Astrocyte (in vitro differentiated cells and primary cell): ENCODE measurements at regions not wholly inside any gene's neighbourhood (a gene's known extent, or its start where the extent isn't known, plus 50 kb on each side); places are given as distances from the start of the nearest gene placed in this dataset.
"Not testable (repeated sequence)": the region's sequence is repeated elsewhere in the genome, so short reads cannot be mapped to it uniquely, and the experiment has no call there.

ENCODE experiments used
- DNase-seq: peaks from one replicate; pipeline ENCODE4 v3.0.0-alpha.2; 2010; ENCODE audit warnings: low read depth
- FAIRE-seq: peaks from 2 replicates; lab custom pipeline; 2011; peaks lifted over from hg19 to GRCh38; lab: Jason Lieb, UNC
- H2AFZ ChIP-seq: 2 replicates; pipeline ENCODE4 v1.6.0; 2012; ENCODE audit warnings: low read depth, low read length, inconsistent platforms
- H3K27ac ChIP-seq: 2 replicates; pipeline ENCODE4 v1.5.1; 2011; ENCODE audit warnings: low read depth, low read length, inconsistent platforms
- H3K27me3 ChIP-seq: 2 replicates; pipeline ENCODE4 v1.6.0; 2011; ENCODE audit warnings: low read length, inconsistent platforms; ENCODE audit not compliant: insufficient read depth
- H3K36me3 ChIP-seq: 2 replicates; pipeline ENCODE4 v1.5.1; 2011; ENCODE audit warnings: low read length, inconsistent platforms; ENCODE audit not compliant: insufficient read depth
- H3K4me1 ChIP-seq: 2 replicates; pipeline ENCODE4 v1.5.1; 2011; ENCODE audit warnings: low read length, inconsistent platforms; ENCODE audit not compliant: insufficient read depth
- H3K4me2 ChIP-seq: 2 replicates; pipeline ENCODE4 v1.6.0; 2012; ENCODE audit warnings: low read length, inconsistent platforms
- H3K4me3 ChIP-seq: 2 replicates; pipeline ENCODE4 v1.5.1; 2011; ENCODE audit warnings: low read depth, mild to moderate bottlenecking, low read length, inconsistent platforms; ENCODE audit not compliant: insufficient read depth
- H3K79me2 ChIP-seq: 2 replicates; pipeline ENCODE4 v1.6.0; 2012; ENCODE audit warnings: mild to moderate bottlenecking, low read length, inconsistent platforms; ENCODE audit not compliant: insufficient read depth
- H3K9ac ChIP-seq: 2 replicates; pipeline ENCODE4 v1.6.0; 2012; ENCODE audit warnings: mild to moderate bottlenecking, low read length, inconsistent platforms
- H3K9me3 ChIP-seq: 2 replicates; pipeline ENCODE4 v1.5.1; 2012; ENCODE audit warnings: low read depth, mild to moderate bottlenecking, low read length, inconsistent platforms; ENCODE audit not compliant: insufficient read depth
- H4K20me1 ChIP-seq: 2 replicates; pipeline ENCODE4 v1.6.0; 2012; ENCODE audit warnings: low read length, inconsistent platforms; ENCODE audit not compliant: insufficient read depth
- H3K27ac Mint-ChIP-seq: one replicate; pipeline ENCODE4 v1.8.0; 2021; ENCODE audit warnings: mild to moderate bottlenecking, mixed read lengths; ENCODE audit not compliant: unreplicated experiment
- H3K27me3 Mint-ChIP-seq: one replicate; pipeline ENCODE4 v1.8.0; 2021; ENCODE audit warnings: low read depth, mixed read lengths; ENCODE audit not compliant: unreplicated experiment
- H3K36me3 Mint-ChIP-seq: one replicate; pipeline ENCODE4 v1.8.0; 2021; ENCODE audit warnings: low read depth, mixed read lengths; ENCODE audit not compliant: unreplicated experiment
- H3K4me1 Mint-ChIP-seq: one replicate; pipeline ENCODE4 v1.8.0; 2021; ENCODE audit warnings: low read depth, mixed read lengths; ENCODE audit not compliant: unreplicated experiment
- H3K4me3 Mint-ChIP-seq: one replicate; pipeline ENCODE4 v1.8.0; 2021; ENCODE audit warnings: mild to moderate bottlenecking, moderate library complexity, mixed read lengths; ENCODE audit not compliant: unreplicated experiment
- H3K9me3 Mint-ChIP-seq: one replicate; pipeline ENCODE4 v1.8.0; 2021; ENCODE audit warnings: mild to moderate bottlenecking, mixed read lengths; ENCODE audit not compliant: unreplicated experiment
- EZH2 ChIP-seq: IDR thresholded peaks from 2 replicates; pipeline ENCODE4 v1.6.1; 2012; ENCODE audit warnings: mild to moderate bottlenecking, low read length, inconsistent platforms; ENCODE audit not compliant: insufficient read depth
- TF ChIP-seq, protein P1 (sequence below): IDR thresholded peaks from 2 replicates; pipeline ENCODE4 v1.5.1; 2011; ENCODE audit warnings: low read depth, mild to moderate bottlenecking, inconsistent platforms, low read length, moderate library complexity; ENCODE audit not compliant: insufficient read depth

- TF ChIP-seq, protein P1, sequence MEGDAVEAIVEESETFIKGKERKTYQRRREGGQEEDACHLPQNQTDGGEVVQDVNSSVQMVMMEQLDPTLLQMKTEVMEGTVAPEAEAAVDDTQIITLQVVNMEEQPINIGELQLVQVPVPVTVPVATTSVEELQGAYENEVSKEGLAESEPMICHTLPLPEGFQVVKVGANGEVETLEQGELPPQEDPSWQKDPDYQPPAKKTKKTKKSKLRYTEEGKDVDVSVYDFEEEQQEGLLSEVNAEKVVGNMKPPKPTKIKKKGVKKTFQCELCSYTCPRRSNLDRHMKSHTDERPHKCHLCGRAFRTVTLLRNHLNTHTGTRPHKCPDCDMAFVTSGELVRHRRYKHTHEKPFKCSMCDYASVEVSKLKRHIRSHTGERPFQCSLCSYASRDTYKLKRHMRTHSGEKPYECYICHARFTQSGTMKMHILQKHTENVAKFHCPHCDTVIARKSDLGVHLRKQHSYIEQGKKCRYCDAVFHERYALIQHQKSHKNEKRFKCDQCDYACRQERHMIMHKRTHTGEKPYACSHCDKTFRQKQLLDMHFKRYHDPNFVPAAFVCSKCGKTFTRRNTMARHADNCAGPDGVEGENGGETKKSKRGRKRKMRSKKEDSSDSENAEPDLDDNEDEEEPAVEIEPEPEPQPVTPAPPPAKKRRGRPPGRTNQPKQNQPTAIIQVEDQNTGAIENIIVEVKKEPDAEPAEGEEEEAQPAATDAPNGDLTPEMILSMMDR: no peak
- TF ChIP-seq EZH2: no peak
- Histone ChIP-seq H3K4me1 (no peaks in the 10 kb centered on the region), H2AFZ (no peak overlapping the region), H3K4me3 (no peak overlapping the region), H3K9me3 (peaks cover 3% of the 10 kb centered on the region), H3K27me3 (no peaks in the 10 kb centered on the region), H3K36me3 (no peaks in the 10 kb centered on the region), H3K4me2 (no peak overlapping the region), H4K20me1 (no peaks in the 10 kb centered on the region), H3K9ac (no peak overlapping the region), H3K79me2 (no peaks in the 10 kb centered on the region), H3K27ac (no peak overlapping the region)
- no peak for FAIRE-seq
- no peaks in the 10 kb centered on the region for H3K36me3 Mint-ChIP-seq
- no peaks in the 10 kb centered on the region for H3K4me1 Mint-ChIP-seq
- DNase-seq: no peak
- H3K27ac Mint-ChIP-seq: no peak overlapping the region
- H3K27me3 Mint-ChIP-seq: no peaks in the 10 kb centered on the region
- H3K4me3 Mint-ChIP-seq: no peak overlapping the region
- H3K9me3 Mint-ChIP-seq: peaks cover 2% of the 10 kb centered on the region
Observed at GRCh38 chr13:105678072-105678471, 857.4 kb downstream of the EFNB2 start.

DNA sequence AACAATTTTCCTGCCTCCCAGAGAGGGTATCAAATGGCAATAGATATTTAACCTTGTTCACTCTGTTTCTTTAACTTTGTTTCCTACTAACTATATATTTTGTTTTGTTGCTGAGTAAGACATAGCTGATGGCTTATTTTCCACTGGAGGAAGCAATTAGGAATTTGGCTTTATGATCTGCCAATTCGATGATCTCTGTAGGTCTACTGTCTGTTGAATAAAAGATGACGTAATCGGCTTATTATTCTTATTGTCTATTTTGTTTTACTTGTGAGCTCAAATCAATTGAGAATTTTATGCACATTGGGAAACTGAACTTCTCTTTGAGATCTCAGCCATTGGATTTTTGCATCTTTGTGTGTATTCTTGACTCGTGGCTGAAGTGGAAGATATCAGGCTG, 862.6 kb downstream of the EFNB2 start:
- DNase-seq: no peak
- H3K36me3 ChIP-seq: no peaks in the 10 kb centered on the region
- no peak overlapping the region for H2AFZ ChIP-seq
- FAIRE-seq: no peak
- no peak overlapping the region for H3K27ac ChIP-seq
- no peaks in the 10 kb centered on the region for H3K36me3 Mint-ChIP-seq
- peaks cover 2% of the 10 kb centered on the region for H3K9me3 Mint-ChIP-seq
- no peak overlapping the region for H3K9ac ChIP-seq
- no peak overlapping the region for H3K27ac Mint-ChIP-seq
- no peaks in the 10 kb centered on the region for H4K20me1 ChIP-seq
- TF ChIP-seq, protein P1: no peak
- no peak overlapping the region for H3K4me3 ChIP-seq
- no peaks in the 10 kb centered on the region for H3K27me3 Mint-ChIP-seq
- no peak overlapping the region for H3K4me3 Mint-ChIP-seq
- H3K4me1 ChIP-seq: no peaks in the 10 kb centered on the region
- H3K79me2 ChIP-seq: no peaks in the 10 kb centered on the region
- no peak overlapping the region for H3K4me2 ChIP-seq
- no peaks in the 10 kb centered on the region for H3K27me3 ChIP-seq
- peaks cover 3% of the 10 kb centered on the region for H3K9me3 ChIP-seq
- no peaks in the 10 kb centered on the region for H3K4me1 Mint-ChIP-seq

- H3K4me3 ChIP-seq, H3K79me2 ChIP-seq, H2AFZ ChIP-seq, H3K27me3 ChIP-seq, H3K4me1 Mint-ChIP-seq, H3K36me3 Mint-ChIP-seq, H3K36me3 ChIP-seq, DNase-seq, H3K4me3 Mint-ChIP-seq, H3K9ac ChIP-seq, H3K4me2 ChIP-seq, H3K9me3 ChIP-seq, H4K20me1 ChIP-seq, H3K9me3 Mint-ChIP-seq, H3K27ac Mint-ChIP-seq, H3K27me3 Mint-ChIP-seq, H3K27ac ChIP-seq, FAIRE-seq, H3K4me1 ChIP-seq: not testable (repeated sequence)
Observed at GRCh38 chr13:105671131-105671530, 864.3 kb downstream of the EFNB2 start.
